Right lobe of liver (tissue), 6 donors: ENCODE measurements at regions not wholly inside any gene's neighbourhood (a gene's known extent, or its start where the extent isn't known, plus 50 kb on each side); places are given as distances from the start of the nearest gene placed in this dataset.

Source experiments
- ATAC-seq, 4 donors: fragments of 200-7000 bp; cut with Tn5 transposase; one replicate each; pipeline ENCODE4 v1.9.1; 2020; ENCODE audit warnings: mild to moderate bottlenecking in 4 of 4, moderate library complexity in 4 of 4
- DNase-seq, 3 donors: peaks; one replicate each; pipeline ENCODE4 v3.0.0-alpha.2; 2020
- H3K27ac ChIP-seq, 3 donors: fragments of 200-600 bp; one replicate each; pipeline ENCODE4 v1.8.0; 2022
- H3K27me3 ChIP-seq, 2 donors: fragments of 200-600 bp; one replicate each; pipeline ENCODE4 v1.8.0; 2022
- H3K36me3 ChIP-seq, 4 donors: fragments of 200-600 bp; sonication (generic) in 1 of 4; one replicate each; pipeline versions ENCODE4 v1.5.1 to v1.8.0; 2017 to 2022; ENCODE audit warnings: control low read depth in 1 of 4
- H3K4me1 ChIP-seq, 4 donors: fragments of 200-600 bp; sonication (generic) in 1 of 4; one replicate each; pipeline versions ENCODE4 v1.5.1 to v1.8.0; 2017 to 2022; ENCODE audit warnings: control low read depth in 1 of 4
- H3K4me3 ChIP-seq, 3 donors: fragments of 200-600 bp; one replicate each; pipeline ENCODE4 v1.8.0; 2022
- H3K9me3 ChIP-seq, 4 donors: fragments of 200-600 bp; sonication (generic) in 1 of 4; one replicate each; pipeline versions ENCODE4 v1.5.1 to v1.8.0; 2017 to 2022; ENCODE audit warnings: control low read depth in 1 of 4
- CTCF ChIP-seq, 4 donors: fragments of 200-600 bp in 3 of 4; fragments of 450-650 bp in 1 of 4; IDR thresholded peaks; one replicate each; pipeline versions ENCODE4 v1.5.1 to v1.8.0; 2016 to 2022; ENCODE audit warnings: antibody characterized with exemption in 4 of 4, mild to moderate bottlenecking in 2 of 4
- POLR2A ChIP-seq: fragments of 450-650 bp; IDR thresholded peaks from one replicate; pipeline ENCODE4 v1.6.1; 2017; ENCODE audit warnings: antibody characterized with exemption, mild to moderate bottlenecking
- WGBS: methylation state at CpG from one replicate; pipeline ENCODE4 v1.1.6; 2018; ENCODE audit warnings: low coverage, low lambda C conversion rate; ENCODE audit not compliant: insufficient coverage; ENCODE audit errors: missing lambda C conversion rate; 5-methylcytosine and 5-hydroxymethylcytosine counted together
- intact Hi-C, 2 donors: fragments of 100-400 bp; cut with DNase I; formaldehyde crosslinking; loops; one replicate each; pipeline versions ENCODE4 v1.11.2 to v1.14.1; 2022
- donor health status: DM: no; HTN: yes; CAD: no.
- donor health status: DM: no; HTN: no; CAD: no.
- donor health status: DM: no; HTN: no; CAD: no.
- donor health status: DM: no; HTN: yes; CAD: no.
- donor health status: DM: no; HTN: yes; CAD: no.

DNA sequence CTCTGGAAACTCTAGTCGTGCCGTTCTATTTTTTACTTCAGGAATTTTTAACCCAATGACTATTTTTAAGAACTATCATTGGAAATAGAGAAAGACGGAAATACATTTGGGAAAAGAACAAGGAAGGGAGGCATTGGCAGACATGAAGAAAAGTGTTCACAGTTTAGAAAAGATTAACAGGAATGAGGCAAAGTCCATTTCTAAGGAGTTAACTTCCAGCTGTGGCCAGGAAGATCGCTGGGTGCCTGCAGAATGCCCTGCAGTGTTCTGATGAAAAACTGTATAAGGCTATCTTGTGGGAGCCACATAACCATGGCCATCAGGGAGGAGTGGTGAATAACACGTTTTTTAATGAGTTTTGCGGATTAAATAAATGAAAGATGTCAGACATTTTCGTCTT lies 150.6 kb upstream of the VCX3A start:
- Histone ChIP-seq H3K27ac (no peak overlapping the region), H3K27me3 (no peaks in the 10 kb centered on the region), H3K4me3 (no peak overlapping the region), H3K4me1 (no peaks in the 10 kb centered on the region), H3K9me3 (no peaks in the 10 kb centered on the region), H3K36me3 (no peaks in the 10 kb centered on the region)
- TF ChIP-seq CTCF (IDR thresholded peaks at IDR 0.05) (no peak), POLR2A (no peak)
- ATAC-seq = peak; percentile 27 to 56 (median 38)
- WGBS = 28% methylated on average over 7 of the region's 7 CpGs
- intact Hi-C loops = no loop called here
- no peak for DNase-seq

GRCh38 chrX:6683353-6683752 lies 148.4 kb upstream of the VCX3A start:
- 78% methylated on average over 7 of the region's 7 CpGs for WGBS
- H3K9me3 ChIP-seq = no peaks in the 10 kb centered on the region
- no peak for TF ChIP-seq CTCF (IDR thresholded peaks at IDR 0.05)
- TF ChIP-seq POLR2A = no peak
- H3K27ac ChIP-seq = no peak overlapping the region
- intact Hi-C loops = no loop called here
- DNase-seq = no peak
- H3K4me1 ChIP-seq = no peaks in the 10 kb centered on the region
- H3K27me3 ChIP-seq = no peaks in the 10 kb centered on the region
- H3K36me3 ChIP-seq = no peaks in the 10 kb centered on the region
- no peak for ATAC-seq
- no peak overlapping the region for H3K4me3 ChIP-seq

- intact Hi-C loops = no loop called here
- TF ChIP-seq POLR2A (no peak), CTCF (IDR thresholded peaks at IDR 0.05) (no peak)
- ATAC-seq (no peak), DNase-seq (no peak)
- WGBS = 64% methylated on average over 7 of the region's 7 CpGs
- no peaks in the 10 kb centered on the region for H3K36me3 ChIP-seq
- H3K4me1 ChIP-seq = no peaks in the 10 kb centered on the region
- H3K9me3 ChIP-seq = no peaks in the 10 kb centered on the region
- H3K27ac ChIP-seq = no peak overlapping the region
- no peaks in the 10 kb centered on the region for H3K27me3 ChIP-seq
- no peak overlapping the region for H3K4me3 ChIP-seq
Observed at GRCh38 chrX:6681521-6682145, 146.7 kb upstream of the VCX3A start.

DNA sequence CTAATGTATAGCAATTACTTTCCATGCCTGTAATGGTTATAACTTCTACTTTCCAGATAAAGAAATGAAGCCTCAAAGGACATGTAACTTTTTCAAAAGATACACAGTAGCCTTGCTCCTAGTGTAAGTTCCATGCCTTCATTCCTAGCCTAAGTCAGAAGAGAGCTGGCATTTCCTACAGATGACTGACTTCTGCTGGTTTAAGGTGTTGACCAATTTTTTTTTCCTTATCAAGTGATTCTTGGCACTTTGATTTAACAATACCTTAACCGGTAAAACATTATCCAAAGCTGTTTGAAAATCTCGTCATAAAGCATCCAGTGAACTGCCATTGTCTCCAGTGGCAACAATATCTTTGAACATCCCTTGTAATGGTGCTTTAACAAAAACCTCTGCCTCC lies 145.1 kb upstream of the VCX3A start:
- Histone ChIP-seq H3K4me1 (no peaks in the 10 kb centered on the region), H3K9me3 (no peaks in the 10 kb centered on the region), H3K36me3 (no peaks in the 10 kb centered on the region), H3K4me3 (no peak overlapping the region), H3K27ac (no peak overlapping the region), H3K27me3 (no peaks in the 10 kb centered on the region)
- 79% methylated on average over 2 of the region's 2 CpGs for WGBS
- no peak for DNase-seq
- intact Hi-C loops = no loop called here
- no peak for ATAC-seq
- no peak for TF ChIP-seq CTCF (IDR thresholded peaks at IDR 0.05)
- no peak for TF ChIP-seq POLR2A

DNA sequence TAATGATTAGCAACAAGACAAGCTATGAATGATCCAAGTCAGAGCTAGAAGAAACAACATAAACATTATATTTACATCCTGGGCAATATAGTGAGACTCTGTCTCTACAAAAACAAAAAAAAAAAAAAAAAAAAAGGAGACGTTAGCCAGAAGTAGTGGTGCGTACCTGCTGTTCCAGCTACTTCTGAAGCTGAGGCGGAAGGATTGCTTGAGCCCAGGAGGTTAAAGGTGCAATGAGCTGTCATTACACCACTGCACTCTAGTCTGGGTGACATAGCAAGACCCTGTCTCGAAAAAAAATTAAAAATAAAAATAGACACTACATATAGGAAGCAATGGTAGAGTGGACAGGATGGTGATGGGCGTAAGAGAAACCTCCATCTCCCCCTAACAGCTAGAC lies 144.6 kb upstream of the VCX3A start:
- no peak for DNase-seq
- TF ChIP-seq POLR2A (no peak), CTCF (IDR thresholded peaks at IDR 0.05) (no peak)
- no peaks in the 10 kb centered on the region for H3K36me3 ChIP-seq
- no peaks in the 10 kb centered on the region for H3K9me3 ChIP-seq
- no peak overlapping the region for H3K27ac ChIP-seq
- H3K4me3 ChIP-seq = no peak overlapping the region
- H3K4me1 ChIP-seq = no peaks in the 10 kb centered on the region
- intact Hi-C loops = no loop called here
- WGBS = 74% methylated on average over 5 of the region's 5 CpGs
- no peaks in the 10 kb centered on the region for H3K27me3 ChIP-seq
- no peak for ATAC-seq
